Stimulated activated CD8-positive, alpha-beta memory T cell treated with anti-CD3 and anti-CD28 coated beads, Interleukin-12 subunit alpha, Interleukin-12 subunit beta, amount 100 ng/mL, for 24 hours (primary cell): ENCODE measurements at regions not wholly inside any gene's neighbourhood (a gene's known extent, or its start where the extent isn't known, plus 50 kb on each side); places are given as distances from the start of the nearest gene placed in this dataset.

Experiments
- DNase-seq: peaks from one replicate; pipeline ENCODE4 v3.0.0-alpha.2; 2020; ENCODE audit errors: extremely low read depth

- DNase-seq, result no peak
These were observed 196.4 kb downstream of the SIM1 start for GRCh38 chr6:100268326-100268725.

- no peak for DNase-seq
These were observed 197.0 kb downstream of the SIM1 start for GRCh38 chr6:100267721-100268123.

DNA sequence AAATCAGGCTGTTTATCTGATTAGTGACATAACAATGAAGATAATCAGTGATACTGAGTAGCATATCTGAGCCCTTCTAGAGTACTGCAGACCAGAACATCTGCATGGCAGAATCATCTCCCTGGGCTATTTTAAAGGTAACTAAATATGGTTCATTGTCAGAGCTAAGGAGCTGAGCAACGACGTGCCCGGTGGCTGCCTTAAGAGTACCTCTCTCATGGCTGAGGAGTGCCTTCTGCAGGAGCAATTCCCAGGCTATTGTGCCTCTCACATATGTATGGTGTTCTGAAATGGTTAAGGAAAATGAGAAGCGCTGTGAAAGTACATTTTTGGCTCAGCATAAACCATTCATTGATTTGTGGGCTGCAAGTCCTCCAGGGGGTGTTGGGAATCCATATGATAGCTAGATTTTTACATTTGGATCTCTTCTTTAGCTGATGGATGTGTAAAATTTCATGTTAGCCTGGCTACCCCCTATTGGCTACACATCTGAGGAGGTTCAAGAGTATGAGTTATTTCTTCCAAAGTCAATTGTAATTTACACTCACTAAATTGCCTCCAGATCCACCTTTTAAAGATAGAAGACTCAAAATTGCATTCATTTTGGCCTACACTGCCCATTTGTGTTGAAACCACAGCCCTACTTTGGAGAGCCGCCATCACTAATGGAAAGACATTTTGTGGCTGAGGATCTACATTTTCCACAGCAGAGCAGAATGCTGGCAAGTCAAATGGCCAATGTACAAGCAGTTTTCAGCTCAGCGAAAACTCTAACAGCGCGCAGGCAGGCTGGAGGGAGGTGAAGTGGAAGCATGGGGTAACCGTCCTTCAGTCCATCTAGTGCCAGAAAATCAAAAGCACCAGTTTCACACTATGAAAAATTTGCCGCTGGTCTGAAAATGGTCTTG, 198.0 kb downstream of the SIM1 start:
- DNase-seq, result no peak

GRCh38 chr6:100262086-100262485, 202.6 kb downstream of the SIM1 start:
- no peak for DNase-seq

GRCh38 chr6:100261486-100261885, 203.2 kb downstream of the SIM1 start:
- DNase-seq, result no peak

DNA sequence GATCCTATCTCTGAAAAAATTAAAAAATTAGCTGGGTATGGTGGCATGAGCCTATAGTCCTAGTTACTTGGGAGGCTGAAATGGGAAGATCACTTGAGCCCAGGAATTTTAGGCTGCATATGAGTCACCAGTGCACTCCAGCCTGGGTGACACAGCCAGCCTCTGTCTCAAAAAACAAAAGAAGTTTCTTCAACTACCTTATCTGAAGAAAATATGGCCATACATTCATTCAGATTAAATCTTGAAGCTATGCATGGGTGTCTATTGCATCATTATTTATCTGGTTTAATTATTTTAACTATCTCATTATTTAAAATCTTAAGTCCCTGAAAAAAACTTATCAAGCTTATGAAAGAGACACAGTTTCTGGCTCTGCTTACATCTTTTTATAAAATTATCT, 204.1 kb downstream of the SIM1 start:
- no peak for DNase-seq

GRCh38 chr6:100259865-100260264, 204.9 kb downstream of the SIM1 start:
- DNase-seq, result no peak

- DNase-seq, result no peak
These were observed 206.0 kb downstream of the SIM1 start for GRCh38 chr6:100258752-100259151.

- no peak for DNase-seq
These were observed 206.8 kb downstream of the SIM1 start for GRCh38 chr6:100257793-100258395.

GRCh38 chr6:100255701-100256100, 209.0 kb downstream of the SIM1 start:
- no peak for DNase-seq

GRCh38 chr6:100247123-100247522, 217.6 kb downstream of the SIM1 start:
- no peak for DNase-seq

GRCh38 chr6:100246206-100246605, 218.5 kb downstream of the SIM1 start:
- DNase-seq, result no peak

DNA sequence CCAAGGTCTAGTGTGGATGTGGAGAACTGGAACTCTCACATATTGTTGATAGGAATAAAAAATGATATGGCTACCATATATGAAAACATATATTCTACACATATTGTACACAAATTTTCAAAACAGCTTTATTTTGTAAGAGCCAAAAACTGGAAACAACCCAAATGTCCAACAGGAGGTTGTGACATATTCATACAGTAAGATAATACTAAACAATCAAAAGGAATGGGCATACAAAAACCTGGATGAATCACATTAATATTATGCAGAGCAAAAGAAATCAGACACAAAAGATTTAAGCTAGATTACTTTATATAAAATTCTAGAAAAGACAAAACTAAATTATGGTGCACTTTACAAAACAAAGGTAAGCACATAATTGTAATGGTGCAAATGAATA, 223.9 kb downstream of the SIM1 start:
- no peak for DNase-seq

GRCh38 chr6:100237821-100238220, 226.9 kb downstream of the SIM1 start:
- DNase-seq, result no peak

GRCh38 chr6:100236389-100236788, 228.3 kb downstream of the SIM1 start:
- no peak for DNase-seq

GRCh38 chr6:100235631-100236030, 229.1 kb downstream of the SIM1 start:
- no peak for DNase-seq

DNA sequence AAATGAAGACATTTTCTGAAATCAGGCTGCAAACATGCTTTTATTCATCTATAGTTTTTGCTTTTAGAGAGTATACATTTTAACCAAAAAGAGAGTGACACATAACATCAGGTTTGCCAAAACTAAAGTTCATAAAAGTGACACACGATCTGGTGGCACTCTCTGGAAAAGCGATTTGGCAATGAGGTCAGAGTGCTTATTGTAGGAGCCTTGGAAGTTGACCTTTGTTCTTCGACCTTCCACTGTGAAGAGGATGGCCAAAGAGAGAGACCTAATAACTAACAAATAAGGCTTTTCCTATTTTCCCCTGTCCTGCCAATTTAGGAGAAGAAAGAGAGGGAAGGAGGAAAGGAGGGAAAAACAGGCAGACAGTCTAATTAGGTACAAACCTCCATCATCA, 230.1 kb downstream of the SIM1 start:
- DNase-seq, result no peak

- no peak for DNase-seq
These were observed 231.7 kb downstream of the SIM1 start for GRCh38 chr6:100232781-100233573.

GRCh38 chr6:100230953-100231316, 233.8 kb downstream of the SIM1 start:
- no peak for DNase-seq

DNA sequence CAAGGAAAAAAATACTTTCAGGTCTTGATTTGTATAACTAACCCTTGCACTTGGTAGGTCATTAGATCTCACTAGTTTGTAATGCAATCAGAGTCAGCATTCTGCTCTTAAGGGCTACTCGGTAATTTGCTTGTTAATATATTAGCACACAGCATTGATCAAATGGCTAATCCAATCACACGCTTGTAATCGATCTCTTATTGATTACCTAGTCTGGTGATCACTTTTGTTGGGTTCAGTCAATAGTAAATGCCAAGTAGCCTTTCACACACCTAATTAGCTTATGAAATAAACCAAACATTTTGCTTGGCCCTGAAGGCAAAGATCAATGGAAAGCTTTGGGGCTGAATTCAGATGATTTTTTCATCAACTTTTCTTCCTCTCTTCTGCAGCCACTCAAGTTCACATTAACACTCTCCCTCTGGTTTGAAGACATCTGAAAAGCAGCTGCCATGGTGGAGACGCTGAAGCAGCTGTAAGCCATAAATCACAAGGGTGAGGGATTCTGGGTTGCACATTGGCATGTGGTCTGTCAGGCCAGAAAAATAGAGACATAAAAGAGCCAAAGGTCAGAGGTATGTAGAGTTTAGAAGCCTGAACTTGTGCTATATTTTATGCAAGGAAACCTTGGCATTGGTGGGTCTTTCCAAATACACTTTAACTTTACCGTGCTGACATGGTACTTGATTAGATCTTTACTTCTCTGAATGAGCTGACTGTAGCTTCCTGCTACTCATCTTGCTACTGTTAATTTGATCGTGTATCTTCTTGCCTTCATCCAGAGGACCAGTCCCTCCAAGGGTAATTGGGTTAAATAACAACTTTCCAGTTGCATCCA, 234.4 kb downstream of the SIM1 start:
- DNase-seq, result no peak

DNA sequence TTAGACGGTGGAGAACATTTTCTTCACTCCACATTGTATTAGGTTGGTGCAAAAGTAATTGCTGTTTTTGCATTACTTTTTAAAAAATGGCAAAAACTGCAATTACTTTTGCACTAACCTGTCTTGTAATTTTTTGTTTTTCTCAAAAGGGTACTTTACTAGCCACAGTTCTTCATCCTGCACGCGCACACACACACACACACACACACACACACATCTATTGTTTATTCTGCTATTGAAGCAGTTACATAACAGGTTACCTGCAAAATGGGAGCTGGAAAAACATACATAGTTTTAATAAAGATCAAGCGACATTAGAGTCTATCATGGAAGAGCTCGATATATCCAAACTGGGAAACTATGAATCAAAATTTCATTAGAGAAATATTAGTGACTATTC, 235.2 kb downstream of the SIM1 start:
- DNase-seq, result no peak
